Adrenal gland (tissue), 9 donors: ENCODE measurements at regions not wholly inside any gene's neighbourhood (a gene's known extent, or its start where the extent isn't known, plus 50 kb on each side); places are given as distances from the start of the nearest gene placed in this dataset.

Source experiments
- DNase-seq, 7 donors: peaks; one replicate each; pipeline ENCODE4 v3.0.0-alpha.2; 2019 to 2020
- H3K27ac ChIP-seq, 5 donors: fragments of 200-600 bp; sonication (generic) in 4 of 5; 1 replicate in 3 of 5; 2 replicates in 2 of 5; pipeline versions ENCODE4 v1.5.1 to v1.8.0; 2016 to 2020; ENCODE audit warnings: mild to moderate bottlenecking in 1 of 5
- H3K27me3 ChIP-seq: fragments of 200-600 bp; 2 replicates; pipeline ENCODE4 v1.8.0; 2021
- H3K36me3 ChIP-seq, 2 donors: fragments of 200-600 bp; replicated peaks in 1 of 2; 1 replicate in 1 of 2; 2 replicates in 1 of 2; pipeline versions ENCODE4 v1.5.1 to v1.8.0; 2018 to 2022
- H3K4me1 ChIP-seq, 2 donors: fragments of 200-600 bp; replicated peaks in 1 of 2; 1 replicate in 1 of 2; 2 replicates in 1 of 2; pipeline versions ENCODE4 v1.5.1 to v1.8.0; 2018 to 2021
- H3K4me3 ChIP-seq, 4 donors: fragments of 200-600 bp; sonication (generic) in 3 of 4; one replicate each; pipeline ENCODE4 v1.5.1; 2016 to 2018
- H3K9me3 ChIP-seq, 3 donors: fragments of 200-600 bp; sonication (generic) in 1 of 3; replicated peaks in 1 of 3; 1 replicate in 2 of 3; 2 replicates in 1 of 3; pipeline versions ENCODE4 v1.5.1 to v1.8.0; 2016 to 2021
- POLR2A ChIP-seq, 2 donors: fragments of 450-650 bp; IDR thresholded peaks; one replicate each; pipeline ENCODE4 v1.6.1; 2017; ENCODE audit warnings: antibody characterized with exemption in 2 of 2, mild to moderate bottlenecking in 2 of 2, moderate library complexity in 1 of 2
- WGBS, 4 donors: extraction: QIAGEN DNeasy Blood & Tissue Kit in 2 of 4; methylation state at CpG; one replicate each; pipeline versions ENCODE4 v1.1.5 to v1.1.7; 2013 to 2017; 5-methylcytosine and 5-hydroxymethylcytosine counted together
- intact Hi-C, 2 donors: fragments of 100-400 bp; cut with DNase I; formaldehyde crosslinking; loops; one replicate each; pipeline versions ENCODE4 v1.14.1 to v1.15.0; 2022 to 2023
- TF ChIP-seq, protein P1 (sequence below), 6 experiments: fragments of 450-650 bp in 4 of 6; fragments of 200-600 bp in 2 of 6; sonication (generic) in 1 of 6; IDR thresholded peaks; 1 replicate in 5 of 6; 2 replicates in 1 of 6; pipeline versions ENCODE4 v1.5.1 to v1.8.0; 2016 to 2021; ENCODE audit warnings: antibody characterized with exemption in 6 of 6, mild to moderate bottlenecking in 2 of 6, moderate library complexity in 1 of 6
- donor health status: healthy with polysubstance abuse.
- donor health status: Bipolar disorder and iron deficiency.
- donor health status: DM: yes; HTN: yes; CAD: no.
- donor health status: DM: no; HTN: no; CAD: no.
- donor health status: DM: no; HTN: no; CAD: no.

DNA sequence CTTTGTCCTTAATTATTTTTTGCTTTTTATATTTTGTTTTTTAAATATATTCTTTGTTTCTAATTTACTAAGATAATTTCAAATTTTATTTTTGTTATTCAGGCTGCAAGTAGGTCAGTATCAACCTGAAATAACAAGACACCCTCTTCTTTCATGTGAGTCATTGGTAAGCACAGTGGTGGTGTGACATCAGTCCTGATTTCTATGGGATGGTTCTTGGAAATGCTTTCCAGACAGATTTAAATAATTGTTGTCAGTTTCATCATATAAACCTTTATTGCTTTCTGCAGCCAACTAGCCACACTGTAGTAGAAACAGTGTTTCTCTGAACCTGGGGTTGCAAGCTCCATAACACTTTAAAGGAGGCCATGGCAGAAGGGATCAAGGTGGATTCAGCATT lies 157.5 kb upstream of the C21orf91 start:
- Histone ChIP-seq H3K27ac (no peak overlapping the region), H3K27me3 (no peaks in the 10 kb centered on the region), H3K4me3 (no peak overlapping the region), H3K9me3 (no peaks in the 10 kb centered on the region), H3K36me3 (no peaks in the 10 kb centered on the region), H3K4me1 (peaks cover 4 to 10% of the 10 kb centered on the region in 2 donors)
- intact Hi-C loops, result no loop called here
- no peak for TF ChIP-seq POLR2A (IDR thresholded peaks at IDR 0.05)
- TF ChIP-seq, protein P1, sequence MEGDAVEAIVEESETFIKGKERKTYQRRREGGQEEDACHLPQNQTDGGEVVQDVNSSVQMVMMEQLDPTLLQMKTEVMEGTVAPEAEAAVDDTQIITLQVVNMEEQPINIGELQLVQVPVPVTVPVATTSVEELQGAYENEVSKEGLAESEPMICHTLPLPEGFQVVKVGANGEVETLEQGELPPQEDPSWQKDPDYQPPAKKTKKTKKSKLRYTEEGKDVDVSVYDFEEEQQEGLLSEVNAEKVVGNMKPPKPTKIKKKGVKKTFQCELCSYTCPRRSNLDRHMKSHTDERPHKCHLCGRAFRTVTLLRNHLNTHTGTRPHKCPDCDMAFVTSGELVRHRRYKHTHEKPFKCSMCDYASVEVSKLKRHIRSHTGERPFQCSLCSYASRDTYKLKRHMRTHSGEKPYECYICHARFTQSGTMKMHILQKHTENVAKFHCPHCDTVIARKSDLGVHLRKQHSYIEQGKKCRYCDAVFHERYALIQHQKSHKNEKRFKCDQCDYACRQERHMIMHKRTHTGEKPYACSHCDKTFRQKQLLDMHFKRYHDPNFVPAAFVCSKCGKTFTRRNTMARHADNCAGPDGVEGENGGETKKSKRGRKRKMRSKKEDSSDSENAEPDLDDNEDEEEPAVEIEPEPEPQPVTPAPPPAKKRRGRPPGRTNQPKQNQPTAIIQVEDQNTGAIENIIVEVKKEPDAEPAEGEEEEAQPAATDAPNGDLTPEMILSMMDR (IDR thresholded peaks at IDR 0.05), result no peak
- DNase-seq, result no peak

DNA sequence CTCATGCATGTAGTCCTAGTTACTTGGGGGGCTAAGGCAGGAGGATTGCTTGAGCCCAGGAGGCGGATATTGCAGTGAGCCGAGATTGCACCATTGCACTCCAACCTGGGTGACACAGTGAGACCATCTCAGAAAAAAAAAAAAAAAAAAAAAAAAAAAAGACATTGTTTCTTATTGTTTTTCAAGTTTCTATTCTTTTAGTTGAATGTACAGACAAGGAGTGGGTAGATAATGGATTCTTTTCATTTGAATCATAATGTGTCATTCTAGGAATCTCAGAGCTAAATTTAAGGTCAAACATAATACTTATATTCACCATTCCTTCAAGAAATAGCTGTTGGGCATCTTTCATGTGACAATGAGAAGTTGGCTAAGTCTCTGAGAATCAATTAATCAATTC lies 157.0 kb upstream of the C21orf91 start:
- H3K27ac ChIP-seq, result no peak overlapping the region
- no peaks in the 10 kb centered on the region for H3K27me3 ChIP-seq
- H3K36me3 ChIP-seq, result no peaks in the 10 kb centered on the region
- no peak for DNase-seq
- TF ChIP-seq, protein P1 (IDR thresholded peaks at IDR 0.05), result no peak
- no peak for TF ChIP-seq POLR2A (IDR thresholded peaks at IDR 0.05)
- H3K4me3 ChIP-seq, result no peak overlapping the region
- intact Hi-C loops, result no loop called here
- peaks cover 4 to 10% of the 10 kb centered on the region in 2 donors for H3K4me1 ChIP-seq
- H3K9me3 ChIP-seq, result no peaks in the 10 kb centered on the region
- 84 to 95% (median 90%) methylated on average over 2 of the region's 2 CpGs for WGBS, 4 donors

GRCh38 chr21:17967319-17967718 lies 148.2 kb upstream of the C21orf91 start:
- TF ChIP-seq, protein P1 (IDR thresholded peaks at IDR 0.05), result no peak
- no peak for TF ChIP-seq POLR2A (IDR thresholded peaks at IDR 0.05)
- DNase-seq, result no peak
- H3K27me3 ChIP-seq, result no peaks in the 10 kb centered on the region
- no peaks in the 10 kb centered on the region for H3K9me3 ChIP-seq
- no peaks in the 10 kb centered on the region for H3K36me3 ChIP-seq
- no peak overlapping the region for H3K27ac ChIP-seq
- intact Hi-C loops, result no loop called here
- H3K4me3 ChIP-seq, result no peak overlapping the region
- H3K4me1 ChIP-seq, result no peaks in the 10 kb centered on the region

GRCh38 chr21:17964716-17965115 lies 145.6 kb upstream of the C21orf91 start:
- H3K27me3 ChIP-seq, result no peaks in the 10 kb centered on the region
- H3K36me3 ChIP-seq, result no peaks in the 10 kb centered on the region
- DNase-seq, result no peak
- H3K27ac ChIP-seq, result no peak overlapping the region
- no peak overlapping the region for H3K4me3 ChIP-seq
- H3K9me3 ChIP-seq, result no peaks in the 10 kb centered on the region
- intact Hi-C loops, result no loop called here
- H3K4me1 ChIP-seq, result no peaks in the 10 kb centered on the region
- TF ChIP-seq, protein P1 (IDR thresholded peaks at IDR 0.05), result no peak
